GM19035 (cell line): ENCODE measurements at regions not wholly inside any gene's neighbourhood (a gene's known extent, or its start where the extent isn't known, plus 50 kb on each side); places are given as distances from the start of the nearest gene placed in this dataset.
"Not testable (repeated sequence)": the region's sequence is repeated elsewhere in the genome, so short reads cannot be mapped to it uniquely, and the experiment has no call there.

ENCODE experiments used
- ATAC-seq: cut with Tn5 transposase; IDR thresholded peaks from one replicate; pipeline ENCODE4 v1.9.1; 2021; ENCODE audit not compliant: unreplicated experiment

GRCh38 chr3:20517316-20517715, 331.3 kb upstream of the SGO1 start:
- not testable (repeated sequence) for ATAC-seq

- no peak for ATAC-seq
Observed at GRCh38 chr3:20516311-20516710, 330.3 kb upstream of the SGO1 start.

- no peak for ATAC-seq
Observed at GRCh38 chr3:20515834-20516233, 329.8 kb upstream of the SGO1 start.

GRCh38 chr3:20511863-20512505, 326.0 kb upstream of the SGO1 start:
- ATAC-seq: peak; percentile 92

GRCh38 chr3:20510396-20510795, 324.4 kb upstream of the SGO1 start:
- no peak for ATAC-seq

- no peak for ATAC-seq
Observed at GRCh38 chr3:20503394-20504082, 317.5 kb upstream of the SGO1 start.

- ATAC-seq: no peak
Observed at GRCh38 chr3:20490996-20491395, 305.0 kb upstream of the SGO1 start.

- ATAC-seq: no peak
Observed at GRCh38 chr3:20488151-20488550, 302.1 kb upstream of the SGO1 start.

- no peak for ATAC-seq
Observed at GRCh38 chr3:20484126-20484525, 298.1 kb upstream of the SGO1 start.

GRCh38 chr3:20482350-20482749, 296.3 kb upstream of the SGO1 start:
- ATAC-seq: no peak

GRCh38 chr3:20480786-20481365, 294.9 kb upstream of the SGO1 start:
- no peak for ATAC-seq

GRCh38 chr3:20478436-20478835, 292.4 kb upstream of the SGO1 start:
- no peak for ATAC-seq

GRCh38 chr3:20464237-20464636, 278.2 kb upstream of the SGO1 start:
- ATAC-seq: not testable (repeated sequence)

- ATAC-seq: no peak
Observed at GRCh38 chr3:20462723-20463122, 276.7 kb upstream of the SGO1 start.

- no peak for ATAC-seq
Observed at GRCh38 chr3:20462226-20462625, 276.2 kb upstream of the SGO1 start.

- no peak for ATAC-seq
Observed at GRCh38 chr3:20458994-20459716, 273.1 kb upstream of the SGO1 start.

- ATAC-seq: no peak
Observed at GRCh38 chr3:20456511-20456910, 270.5 kb upstream of the SGO1 start.

GRCh38 chr3:20451170-20451569, 265.2 kb upstream of the SGO1 start:
- ATAC-seq: no peak

GRCh38 chr3:20450611-20451010, 264.6 kb upstream of the SGO1 start:
- no peak for ATAC-seq

GRCh38 chr3:20442846-20443245, 256.8 kb upstream of the SGO1 start:
- ATAC-seq: no peak

GRCh38 chr3:20427268-20427667, 241.3 kb upstream of the SGO1 start:
- not testable (repeated sequence) for ATAC-seq

- ATAC-seq: no peak
Observed at GRCh38 chr3:20425138-20425537, 239.1 kb upstream of the SGO1 start.
